ENCODE measurements at regions not wholly inside any gene's neighbourhood (a gene's known extent, or its start where the extent isn't known, plus 50 kb on each side); places are given as distances from the start of the nearest gene placed in this dataset.

DNA sequence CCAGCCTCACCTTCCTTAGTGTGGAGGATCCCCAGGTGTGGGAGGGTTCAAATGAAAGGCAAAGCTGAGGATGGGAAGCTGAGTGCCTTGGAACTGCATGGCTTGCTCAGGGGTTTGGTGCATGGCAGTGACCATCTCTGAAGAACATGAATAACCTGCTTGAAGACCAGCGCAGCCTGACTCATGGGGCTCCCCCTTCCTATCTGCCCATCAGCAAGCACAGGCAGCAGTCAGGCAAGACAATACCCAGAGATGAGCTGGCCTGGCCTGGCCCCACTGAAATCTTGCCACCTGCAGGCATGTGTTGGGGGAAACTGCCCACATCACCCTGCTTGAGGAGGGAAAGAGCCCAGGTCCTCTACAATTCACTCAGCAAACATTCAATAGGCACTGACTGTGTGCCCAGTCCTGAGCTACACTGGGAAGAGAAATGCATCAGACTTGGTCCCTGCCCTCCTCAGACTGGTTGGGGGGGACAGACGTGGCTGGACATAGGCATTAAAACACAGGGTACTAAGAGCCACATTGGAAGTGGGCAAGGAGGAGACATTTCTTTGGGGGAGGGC lies 105.0 kb upstream of the ALDH1B1 start:
- DNase-seq (ENCODE audit: low read depth in 2 of 3, low spot score in 1 of 3), result no peak

DNA sequence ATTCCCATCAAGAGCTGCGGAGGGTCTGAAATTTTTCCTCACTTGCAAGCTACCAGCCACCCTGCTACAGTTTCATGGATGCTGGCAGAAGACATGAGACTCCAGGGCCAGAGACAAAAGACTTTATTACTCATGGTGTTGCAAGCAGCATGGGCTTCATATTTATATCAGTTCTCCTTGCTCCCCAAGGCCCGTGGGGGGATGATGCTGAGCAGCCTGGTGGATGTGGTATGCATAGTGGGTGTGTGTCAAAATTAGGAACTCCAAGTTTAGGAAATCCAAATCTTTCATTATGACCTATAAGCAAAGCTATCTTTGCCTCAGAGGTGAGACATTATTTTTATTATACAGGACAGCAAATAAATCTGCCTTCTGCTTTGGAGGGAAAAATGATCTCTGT lies 105.7 kb upstream of the ALDH1B1 start:
- DNase-seq (ENCODE audit: low read depth in 2 of 3, low spot score in 1 of 3), result no peak

- no peak for DNase-seq (ENCODE audit: low read depth in 2 of 3, low spot score in 1 of 3)
These were observed 106.1 kb upstream of the ALDH1B1 start for GRCh38 chr9:38286357-38286756.

GRCh38 chr9:38285236-38285635 lies 107.3 kb upstream of the ALDH1B1 start:
- DNase-seq (ENCODE audit: low read depth in 2 of 3, low spot score in 1 of 3), result no peak

GRCh38 chr9:38284588-38285051 lies 107.9 kb upstream of the ALDH1B1 start:
- DNase-seq (ENCODE audit: low read depth in 2 of 3, low spot score in 1 of 3), result no peak

GRCh38 chr9:38284039-38284575 lies 108.4 kb upstream of the ALDH1B1 start:
- no peak for DNase-seq (ENCODE audit: low read depth in 2 of 3, low spot score in 1 of 3)

- DNase-seq (ENCODE audit: low read depth in 2 of 3, low spot score in 1 of 3), result no peak
These were observed 109.7 kb upstream of the ALDH1B1 start for GRCh38 chr9:38282756-38283155.

DNA sequence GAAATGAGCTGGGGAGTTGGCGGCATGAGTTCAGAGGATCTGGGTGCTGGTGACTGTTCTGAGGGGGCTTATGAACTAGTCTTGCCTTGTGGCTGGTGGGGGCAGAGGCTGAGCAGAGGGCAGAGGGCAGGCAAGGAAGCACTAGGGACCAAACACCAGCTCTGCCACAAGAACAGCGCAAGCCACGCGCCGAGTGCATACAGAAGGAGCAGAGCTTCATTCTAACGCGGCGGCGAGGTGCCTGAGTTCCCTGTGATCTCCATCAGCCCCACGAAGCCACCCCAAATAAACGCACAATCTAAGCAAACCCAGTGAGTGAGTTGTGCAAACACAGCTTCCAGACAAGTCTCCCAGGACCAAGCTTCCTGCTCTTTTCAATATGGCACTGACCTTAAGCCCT lies 110.6 kb upstream of the ALDH1B1 start:
- no peak for DNase-seq (ENCODE audit: low read depth in 2 of 3, low spot score in 1 of 3)

GRCh38 chr9:38281196-38281595 lies 111.3 kb upstream of the ALDH1B1 start:
- DNase-seq (ENCODE audit: low read depth in 2 of 3, low spot score in 1 of 3), result no peak

DNA sequence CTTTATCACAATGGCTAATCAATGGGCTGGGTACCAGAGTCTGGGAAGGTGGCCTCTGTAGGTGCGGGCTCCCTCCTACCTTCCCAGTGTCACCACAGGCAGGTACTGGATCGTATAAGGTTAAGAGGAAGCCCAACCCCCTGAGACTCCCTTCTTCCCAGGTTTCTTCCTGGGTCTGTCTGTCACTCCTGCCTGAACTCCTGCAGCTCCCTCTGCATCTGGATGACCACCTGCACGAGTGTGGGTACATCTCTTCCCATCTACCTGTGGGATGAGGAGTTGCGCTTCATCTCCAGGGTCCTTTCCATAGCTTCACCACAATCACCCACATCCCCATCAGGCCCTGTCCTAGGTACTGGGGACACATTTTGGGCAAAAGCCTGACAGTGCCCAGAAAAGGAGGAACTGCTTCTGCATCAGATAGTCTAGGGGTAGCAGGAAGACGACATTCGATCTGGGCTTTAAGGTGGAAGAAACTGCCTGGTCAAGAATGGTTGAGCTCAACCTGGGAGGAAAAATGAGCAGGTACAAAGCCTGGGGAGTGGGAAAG lies 112.2 kb upstream of the ALDH1B1 start:
- no peak for DNase-seq (ENCODE audit: low read depth in 2 of 3, low spot score in 1 of 3)

- no peak for DNase-seq (ENCODE audit: low read depth in 2 of 3, low spot score in 1 of 3)
These were observed 113.4 kb upstream of the ALDH1B1 start for GRCh38 chr9:38278931-38279679.

DNA sequence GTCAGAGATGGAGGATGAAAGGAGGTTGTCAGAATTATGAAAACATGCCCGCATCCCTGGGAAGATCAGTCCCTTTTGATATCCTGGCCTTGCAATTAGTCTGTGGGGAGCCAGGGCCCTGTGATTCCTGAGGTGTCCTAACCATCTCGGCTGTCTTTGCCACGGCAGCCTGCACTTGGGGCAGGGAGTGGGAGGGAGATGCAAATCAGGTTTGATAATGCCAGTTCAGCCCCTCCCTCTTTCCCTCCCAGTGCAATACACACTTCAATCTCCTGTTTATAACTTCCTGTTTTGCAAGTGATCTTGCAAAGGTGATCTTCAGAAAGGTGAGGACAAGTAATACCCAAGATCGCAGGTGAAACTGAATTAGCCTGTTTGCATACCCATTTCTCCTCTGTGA lies 114.0 kb upstream of the ALDH1B1 start:
- DNase-seq (ENCODE audit: low read depth in 2 of 3, low spot score in 1 of 3), result no peak

DNA sequence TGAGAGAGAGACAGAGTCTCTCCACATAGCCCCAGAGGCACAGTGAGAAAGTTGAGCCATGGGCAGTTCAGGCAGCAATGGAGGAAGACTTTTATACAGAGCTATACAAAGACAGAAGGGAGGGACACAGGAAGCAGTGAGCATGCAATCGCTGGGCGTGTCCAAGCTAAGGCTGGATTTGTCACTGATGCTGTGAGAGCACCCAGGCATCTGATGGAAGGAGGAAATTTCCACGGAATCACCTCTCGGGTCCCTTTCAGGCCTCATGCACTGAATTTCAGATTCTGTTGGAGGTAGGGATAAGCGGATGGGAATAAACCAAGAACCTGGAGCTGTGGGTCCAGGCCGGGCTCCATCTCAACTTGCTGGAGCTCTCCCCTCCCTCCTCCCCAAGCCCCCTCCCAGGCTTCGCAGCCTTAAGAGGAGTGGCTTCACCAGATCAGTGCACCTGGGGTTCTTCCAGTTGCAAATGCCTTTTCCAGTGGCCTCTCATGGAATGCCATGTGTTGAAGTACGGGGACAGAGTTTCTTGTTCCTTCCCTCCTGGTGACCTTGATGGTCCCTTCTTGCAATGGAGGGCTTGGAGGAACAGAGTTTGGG lies 114.8 kb upstream of the ALDH1B1 start:
- no peak for DNase-seq (ENCODE audit: low read depth in 2 of 3, low spot score in 1 of 3)

DNA sequence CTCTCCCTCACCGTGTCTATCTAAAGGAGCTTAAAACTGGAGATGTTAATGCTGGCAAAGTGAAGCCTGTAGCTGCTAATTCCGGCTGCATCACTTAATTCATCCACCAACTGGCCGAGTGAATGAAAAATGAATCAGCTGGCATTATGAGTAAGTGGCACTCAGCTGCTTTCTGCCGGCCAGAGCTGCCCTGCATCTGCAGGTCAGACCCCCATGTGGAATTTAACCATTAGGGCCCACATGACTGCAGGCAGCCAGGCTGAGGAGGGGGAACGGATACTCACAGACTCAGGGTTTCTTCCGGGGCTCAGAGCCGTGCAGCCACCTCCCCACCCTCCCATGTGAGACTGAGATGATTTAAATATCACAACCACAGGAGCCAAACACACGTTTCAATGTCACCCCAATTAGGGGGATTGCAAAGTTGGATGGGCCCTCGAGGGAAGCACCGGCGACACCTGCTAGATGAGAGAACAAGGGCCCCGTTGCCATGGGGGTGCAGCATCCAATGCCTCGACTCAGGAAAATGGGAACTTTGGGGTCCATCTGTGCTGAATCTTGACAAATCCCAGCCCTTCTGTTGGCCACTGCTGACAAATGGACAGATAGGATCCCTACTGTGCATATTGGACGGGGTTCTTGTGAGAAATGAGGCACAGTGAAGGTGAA lies 115.6 kb upstream of the ALDH1B1 start:
- no peak for DNase-seq (ENCODE audit: low read depth in 2 of 3, low spot score in 1 of 3)

DNA sequence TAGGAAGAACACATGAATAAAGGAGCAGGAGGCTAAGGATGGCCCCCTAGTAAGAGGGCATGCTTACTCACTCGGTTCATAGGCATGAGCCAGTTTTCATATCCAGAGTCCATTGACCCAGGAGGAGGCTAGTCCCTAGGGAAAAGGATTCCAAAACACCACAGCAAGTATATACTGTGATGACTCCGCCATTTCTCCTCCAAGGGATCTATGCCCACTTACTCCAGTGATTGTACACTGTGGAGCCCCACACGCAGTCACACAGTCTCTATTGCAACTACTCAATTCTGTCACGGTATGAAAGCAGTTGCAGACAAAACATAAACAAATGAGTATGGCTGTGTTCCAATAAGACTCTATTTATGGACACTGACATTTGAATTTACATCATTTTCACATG lies 117.7 kb upstream of the ALDH1B1 start:
- DNase-seq (ENCODE audit: low read depth in 2 of 3, low spot score in 1 of 3), result no peak

- DNase-seq (ENCODE audit: low read depth in 2 of 3, low spot score in 1 of 3), result no peak
These were observed 119.8 kb upstream of the ALDH1B1 start for GRCh38 chr9:38272710-38273109.

DNA sequence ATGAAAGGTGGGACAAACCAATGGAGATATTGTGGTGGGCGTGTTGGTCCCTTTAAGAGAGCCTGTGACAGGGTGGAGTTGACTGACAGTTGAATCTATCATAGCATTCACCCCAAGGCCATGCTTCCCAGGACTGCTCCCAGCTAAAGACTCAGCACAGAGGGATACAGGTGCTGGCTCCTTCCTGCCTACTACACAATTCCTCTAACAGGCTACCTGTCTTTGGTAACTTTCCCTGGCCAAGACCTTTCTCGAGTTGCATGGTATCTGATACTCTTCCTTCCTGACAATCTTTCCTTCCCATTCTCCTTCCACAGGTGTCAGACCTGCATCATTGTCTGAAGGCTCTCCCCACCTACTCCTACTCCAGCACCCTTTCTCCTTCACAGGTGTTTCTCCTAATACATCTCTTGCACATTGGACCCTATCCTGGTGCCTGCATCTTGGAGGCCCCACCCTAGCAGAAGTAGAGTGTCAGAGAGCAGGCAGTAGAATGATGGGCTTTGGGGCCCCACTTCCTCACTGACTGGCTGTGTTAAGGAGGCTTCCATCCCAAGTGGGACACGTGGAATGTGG lies 120.7 kb upstream of the ALDH1B1 start:
- no peak for DNase-seq (ENCODE audit: low read depth in 2 of 3, low spot score in 1 of 3)

DNA sequence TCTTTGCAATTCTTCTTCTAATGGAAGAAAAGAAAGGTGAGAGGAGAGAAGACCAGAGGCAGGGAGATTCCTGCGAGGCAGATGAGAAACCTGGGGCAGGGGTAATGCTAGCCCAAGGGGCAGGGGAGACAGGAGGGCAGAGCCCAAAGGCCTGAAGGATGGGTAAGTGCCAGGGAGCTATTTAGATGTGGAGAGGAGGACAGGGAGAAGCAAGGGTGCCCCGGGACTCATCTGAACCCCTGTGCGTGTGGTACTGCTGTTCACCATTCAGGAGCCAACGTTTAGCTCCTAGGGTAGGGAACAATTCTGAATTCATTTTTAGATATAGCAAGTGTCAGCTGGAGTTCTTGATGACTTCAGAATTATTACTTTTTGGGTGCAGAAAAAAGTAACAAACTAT lies 122.7 kb upstream of the ALDH1B1 start:
- no peak for DNase-seq (ENCODE audit: low read depth in 2 of 3, low spot score in 1 of 3)

GRCh38 chr9:38263532-38263931 lies 129.0 kb upstream of the ALDH1B1 start:
- DNase-seq (ENCODE audit: low read depth in 2 of 3, low spot score in 1 of 3), result no peak

- DNase-seq (ENCODE audit: low read depth in 2 of 3, low spot score in 1 of 3), result no peak
These were observed 132.8 kb upstream of the ALDH1B1 start for GRCh38 chr9:38259519-38260218.

DNA sequence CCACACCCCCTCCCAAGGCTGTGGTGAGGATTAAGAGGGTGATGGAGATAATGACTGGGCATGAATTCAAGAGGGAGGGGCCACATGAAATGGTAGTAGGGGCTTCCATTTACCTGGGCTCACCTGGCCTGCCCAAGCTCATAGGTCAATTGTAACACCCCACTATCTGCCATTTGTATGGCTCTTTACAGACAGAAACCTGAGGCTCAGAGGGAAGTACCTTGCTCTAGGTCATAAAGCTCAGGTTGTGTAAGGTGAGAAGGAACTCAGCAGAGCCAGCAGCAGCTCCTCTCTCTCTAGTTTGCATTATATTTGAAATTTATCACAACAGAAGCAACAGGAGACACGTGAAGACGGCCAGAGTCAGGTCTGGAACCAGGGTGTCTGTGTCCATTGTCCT lies 133.4 kb upstream of the ALDH1B1 start:
- no peak for DNase-seq (ENCODE audit: low read depth in 2 of 3, low spot score in 1 of 3)

Measured in stimulated activated CD4-positive, alpha-beta T cell treated with anti-CD3 and anti-CD28 coated beads, Interleukin-12 subunit alpha, Interleukin-12 subunit beta, amount 100 ng/mL, for 48 hours (primary cell).